CD4-positive, alpha-beta T cell treated with Interleukin-4 for 4 hours (primary cell): ENCODE measurements at regions not wholly inside any gene's neighbourhood (a gene's known extent, or its start where the extent isn't known, plus 50 kb on each side); places are given as distances from the start of the nearest gene placed in this dataset.
A peak's percentile ranks its signal among the peaks of the same experiment; 100 is the strongest.
"Not testable (repeated sequence)": the region's sequence is repeated elsewhere in the genome, so short reads cannot be mapped to it uniquely, and the experiment has no call there.

Experiments
- DNase-seq: peaks from one replicate; pipeline ENCODE4 v3.0.0-alpha.2; 2020

DNA sequence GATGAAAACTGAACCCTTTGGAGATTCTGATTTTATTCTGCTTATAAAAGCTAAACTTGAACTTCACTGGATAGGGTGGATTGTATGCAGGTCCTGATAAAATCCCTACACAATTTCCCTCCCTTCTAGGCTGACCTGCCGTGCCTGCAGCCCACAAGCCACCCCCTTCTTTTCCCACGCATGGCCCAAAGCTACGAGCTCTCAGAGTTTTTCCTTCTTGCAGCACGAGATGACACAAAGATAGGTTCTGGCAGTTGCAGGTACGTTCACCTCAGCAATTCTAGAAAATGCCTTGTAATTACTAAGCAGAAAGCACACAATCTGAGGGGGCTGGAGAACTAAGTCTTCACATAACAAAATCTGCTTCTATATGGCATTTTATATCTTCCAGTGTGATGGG lies 110.6 kb upstream of the ATP8B1 start:
- DNase-seq: no peak

GRCh38 chr18:57910817-57911216 lies 107.7 kb upstream of the ATP8B1 start:
- DNase-seq: no peak

DNA sequence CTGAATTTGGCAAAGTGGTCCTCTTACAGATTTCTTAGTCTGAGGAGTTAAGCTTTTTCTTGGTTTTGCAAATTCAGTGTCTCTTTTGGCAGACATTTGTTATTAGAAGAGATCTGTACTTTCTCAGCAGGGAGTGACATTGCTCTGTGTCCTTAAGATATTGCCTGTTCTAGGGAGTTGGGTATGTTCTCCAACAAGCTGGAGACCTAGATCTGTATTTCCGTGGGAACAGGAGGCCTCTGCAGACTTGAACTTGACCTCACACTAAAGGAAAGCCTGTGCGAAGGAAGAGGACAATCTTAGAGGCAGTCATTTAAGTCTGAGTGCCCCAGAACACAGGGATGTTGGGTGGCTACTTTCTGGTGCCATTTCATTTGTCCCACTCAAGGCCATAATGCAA lies 107.0 kb upstream of the ATP8B1 start:
- no peak for DNase-seq

DNA sequence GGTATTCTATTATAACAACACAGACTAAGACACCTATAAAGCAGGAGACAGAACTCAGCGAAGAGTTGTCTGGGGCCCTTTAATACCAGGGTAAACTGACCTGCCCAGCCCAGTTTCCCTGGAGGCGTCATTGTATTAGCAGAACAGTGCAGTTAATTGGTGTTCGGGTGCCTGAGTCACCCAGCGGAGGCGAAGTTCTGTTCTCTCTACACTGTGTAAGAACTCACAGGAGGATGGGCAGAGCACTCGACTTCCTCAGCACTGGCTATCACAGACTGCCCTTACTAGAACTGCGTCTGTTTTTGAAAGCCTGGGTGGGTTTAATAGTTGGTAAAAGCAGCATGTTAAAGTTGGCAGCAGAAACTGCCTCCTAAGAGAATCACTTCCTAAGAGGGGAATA lies 106.5 kb upstream of the ATP8B1 start:
- DNase-seq: no peak

DNA sequence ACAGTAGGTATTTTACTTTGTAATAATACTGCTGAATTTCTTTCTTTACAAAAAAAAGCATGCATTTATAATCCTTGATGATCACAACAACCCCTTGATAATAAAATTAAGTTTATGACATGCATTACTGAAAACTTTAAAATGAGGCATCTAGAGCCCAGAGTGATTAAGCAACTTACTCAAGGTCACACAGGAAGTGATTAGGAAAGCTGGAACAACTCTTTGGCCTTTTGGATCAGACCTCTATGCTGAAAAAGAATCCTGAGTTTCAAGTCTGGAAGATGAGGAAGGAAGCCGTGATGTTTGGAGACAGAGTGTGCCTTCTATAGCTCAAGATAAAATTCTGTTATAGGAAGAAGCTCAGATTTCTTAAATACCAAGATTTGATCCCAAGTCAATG lies 105.0 kb upstream of the ATP8B1 start:
- DNase-seq: no peak

DNA sequence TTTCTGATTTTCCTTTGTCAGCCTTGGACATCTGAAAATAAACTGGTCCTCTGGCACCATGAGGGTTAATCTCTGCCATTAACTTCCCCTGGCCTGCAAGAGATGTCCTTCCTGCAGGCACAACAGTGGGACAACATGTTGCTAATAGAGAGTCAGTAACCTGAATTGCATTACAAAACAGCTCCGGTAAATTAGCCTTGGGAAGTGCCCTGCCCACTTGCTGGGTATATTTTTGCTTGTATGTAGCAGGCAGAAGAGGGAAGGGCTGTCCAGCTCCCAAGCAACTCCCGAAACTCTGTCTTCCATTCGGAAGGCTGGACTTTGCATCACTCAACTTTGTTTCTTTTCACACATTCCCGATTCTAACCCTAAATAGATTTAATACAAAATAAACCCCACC lies 104.4 kb upstream of the ATP8B1 start:
- DNase-seq: no peak

- DNase-seq: no peak
Measured at GRCh38 chr18:57906852-57907251, 103.7 kb upstream of the ATP8B1 start.

GRCh38 chr18:57904535-57904934 lies 101.4 kb upstream of the ATP8B1 start:
- no peak for DNase-seq

DNA sequence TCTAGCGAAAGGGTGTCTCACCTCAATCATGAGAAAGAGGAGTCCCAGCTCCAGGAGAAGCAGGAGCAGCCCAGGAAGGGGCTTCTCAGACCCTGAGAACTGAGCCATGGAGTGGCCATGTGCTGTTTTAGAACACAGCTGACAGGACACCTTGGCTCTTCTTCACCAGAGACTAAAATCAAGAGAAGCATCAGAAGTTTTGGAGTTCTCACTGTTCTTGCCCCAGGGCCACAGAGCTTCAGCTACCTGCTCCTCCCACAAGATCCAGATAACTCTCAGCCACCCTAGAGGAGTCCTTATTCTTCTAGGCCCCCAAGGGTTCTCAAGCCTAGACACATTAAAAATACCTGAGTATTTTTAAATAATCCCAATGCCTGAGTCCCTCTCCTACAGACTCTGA lies 99.6 kb upstream of the ATP8B1 start:
- no peak for DNase-seq

DNA sequence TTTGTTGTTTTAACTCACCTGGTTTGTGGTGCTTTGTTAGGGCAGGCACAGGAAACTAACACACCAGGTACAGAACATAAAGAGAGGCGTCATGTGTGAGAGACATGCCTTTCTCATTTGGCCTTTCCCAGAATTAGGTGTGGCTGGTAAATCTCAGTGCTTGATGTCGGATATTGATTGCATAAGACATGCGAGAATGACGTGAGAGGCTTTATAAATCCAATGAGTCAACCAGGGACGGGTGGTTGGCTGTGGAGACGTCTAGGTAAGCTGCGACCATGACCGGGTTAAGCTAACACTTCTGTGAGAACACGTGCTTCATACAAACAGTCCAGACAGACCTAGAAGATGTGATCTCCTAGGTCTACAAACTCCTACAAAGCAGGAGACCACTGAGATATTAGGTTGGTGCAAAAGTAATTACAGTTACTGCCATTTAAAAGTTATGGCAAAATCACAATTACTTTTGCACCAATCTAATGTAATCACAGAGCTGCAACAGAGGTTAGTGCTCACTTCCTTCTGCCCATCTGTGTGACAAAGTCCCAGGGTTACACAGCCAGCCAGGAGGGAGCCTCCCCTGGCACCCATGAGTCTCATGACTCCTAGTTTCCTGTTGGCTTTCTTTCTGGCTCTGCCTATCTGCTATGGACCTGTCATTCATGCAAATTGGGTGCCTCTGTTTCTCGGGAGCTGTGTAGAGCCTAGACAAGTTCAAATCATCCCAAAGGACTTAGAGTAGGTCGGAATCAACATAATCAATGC lies 98.9 kb upstream of the ATP8B1 start:
- DNase-seq: no peak

DNA sequence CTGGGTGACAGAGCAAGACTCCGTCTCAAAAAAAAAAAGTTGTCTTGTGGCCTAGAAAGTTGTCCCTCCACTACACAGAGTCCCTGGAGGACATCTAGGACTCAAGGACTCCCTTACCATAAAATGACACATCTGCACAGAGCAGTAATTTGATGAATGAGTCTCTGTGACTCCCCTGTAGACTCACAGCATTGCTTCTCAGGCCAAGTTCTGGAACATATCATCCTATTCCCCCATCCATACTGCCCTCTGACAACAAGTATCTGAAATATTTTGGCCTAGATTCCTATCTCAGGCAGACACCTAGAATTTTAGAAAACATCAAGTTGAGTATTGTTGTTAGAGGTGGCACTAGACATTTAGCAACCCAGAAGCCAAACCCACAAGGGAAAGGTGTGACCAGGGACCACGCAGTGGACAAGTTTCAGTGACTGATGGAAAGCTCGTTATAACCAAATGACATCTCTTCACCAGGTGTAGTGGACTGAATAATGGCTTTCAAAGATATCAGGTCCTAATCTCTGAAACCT lies 97.9 kb upstream of the ATP8B1 start:
- no peak for DNase-seq

DNA sequence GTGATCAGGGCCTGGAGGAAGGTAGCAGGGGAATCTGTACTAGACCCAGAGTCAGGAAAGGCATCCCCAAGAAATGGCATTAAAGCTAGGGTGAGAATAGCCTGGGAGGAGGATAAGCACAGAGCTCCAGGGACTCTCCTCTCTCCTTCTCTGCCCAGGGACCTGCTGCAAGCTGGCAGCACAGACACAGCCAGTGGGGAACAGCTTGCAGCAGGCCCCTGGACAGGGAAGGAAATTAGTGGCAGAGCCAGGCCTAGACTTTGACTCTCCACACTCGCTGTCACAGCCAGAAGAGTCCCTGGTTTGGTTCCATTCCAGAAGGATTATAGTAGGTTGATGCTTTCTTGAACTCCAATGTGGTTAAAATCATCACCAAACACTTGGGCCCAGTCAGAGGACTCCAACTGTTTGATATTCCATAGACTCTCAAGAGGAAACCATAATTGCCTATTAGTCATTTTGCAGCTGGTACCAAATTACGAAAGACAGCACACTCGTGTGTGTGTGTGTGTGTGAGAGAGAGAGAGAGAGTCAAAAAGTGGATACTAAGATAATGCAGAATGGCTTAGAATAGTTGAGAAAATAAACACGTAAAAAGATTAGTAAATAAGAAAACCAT lies 95.5 kb upstream of the ATP8B1 start:
- no peak for DNase-seq

DNA sequence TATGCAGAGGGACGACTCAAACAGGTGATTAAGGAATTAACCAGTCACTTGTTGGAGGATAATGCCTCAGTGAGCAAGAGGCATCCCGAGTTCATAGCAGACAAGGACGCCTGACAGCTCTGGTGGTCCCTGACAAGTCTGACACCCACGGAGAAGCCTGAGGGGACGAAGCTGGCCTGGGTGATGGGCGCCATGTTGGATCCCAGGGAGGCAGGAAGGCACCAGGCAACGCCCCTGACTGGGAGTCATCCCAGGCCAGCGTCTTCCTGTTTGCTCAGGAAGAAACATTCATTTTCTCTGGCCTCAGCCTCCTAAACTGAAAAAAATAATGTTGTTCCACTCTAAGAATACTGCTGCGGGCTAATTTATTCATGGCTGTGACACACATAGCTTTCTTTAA lies 92.1 kb upstream of the ATP8B1 start:
- no peak for DNase-seq

GRCh38 chr18:57891707-57892391 lies 88.7 kb upstream of the ATP8B1 start:
- no peak for DNase-seq

DNA sequence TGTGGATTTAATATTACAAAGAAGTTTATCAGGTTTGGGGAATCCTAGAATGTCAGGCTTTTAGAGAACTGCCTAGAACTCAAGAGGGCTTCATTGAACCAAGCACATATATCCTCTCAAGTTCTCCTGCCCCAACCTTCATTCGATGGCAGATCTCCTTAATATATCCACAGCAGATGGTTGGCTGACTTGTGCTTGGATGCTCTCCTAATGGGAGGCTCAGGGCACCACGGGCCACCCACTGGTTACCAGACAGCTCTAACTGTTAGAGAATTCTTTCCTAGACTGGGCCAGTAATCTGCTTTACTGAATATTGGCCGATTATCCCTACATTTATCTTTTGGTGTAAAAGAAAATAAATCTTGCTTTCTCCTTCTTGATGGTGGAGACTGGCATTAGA lies 87.2 kb upstream of the ATP8B1 start:
- no peak for DNase-seq

- DNase-seq: no peak
Measured at GRCh38 chr18:57889841-57890240, 86.7 kb upstream of the ATP8B1 start.

GRCh38 chr18:57887543-57888383 lies 84.6 kb upstream of the ATP8B1 start:
- DNase-seq: no peak

- DNase-seq: no peak
Measured at GRCh38 chr18:57885931-57886330, 82.8 kb upstream of the ATP8B1 start.

GRCh38 chr18:57882465-57882864 lies 79.3 kb upstream of the ATP8B1 start:
- no peak for DNase-seq

GRCh38 chr18:57881818-57882413 lies 78.8 kb upstream of the ATP8B1 start:
- DNase-seq: peak; percentile 44

- DNase-seq: not testable (repeated sequence)
Measured at GRCh38 chr18:57879924-57880323, 76.8 kb upstream of the ATP8B1 start.

DNA sequence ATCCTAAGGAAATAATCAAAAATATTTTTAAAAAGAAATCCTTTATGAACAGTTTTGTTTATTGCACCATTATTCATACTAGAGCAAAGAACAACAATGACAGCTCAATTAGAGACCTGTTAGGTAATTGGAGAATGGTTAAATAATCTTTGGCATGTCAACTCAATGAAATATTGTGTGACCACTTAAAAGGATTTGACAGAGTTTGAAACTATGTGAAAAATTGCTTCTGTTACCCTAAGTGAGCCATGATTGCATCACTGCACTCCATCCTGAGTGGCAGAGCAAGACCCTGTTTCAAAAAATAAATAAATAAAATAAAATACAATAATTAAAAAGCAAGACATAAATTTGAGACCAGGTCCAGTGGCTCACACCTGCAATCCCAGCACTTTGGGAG lies 66.1 kb upstream of the ATP8B1 start:
- DNase-seq: no peak

DNA sequence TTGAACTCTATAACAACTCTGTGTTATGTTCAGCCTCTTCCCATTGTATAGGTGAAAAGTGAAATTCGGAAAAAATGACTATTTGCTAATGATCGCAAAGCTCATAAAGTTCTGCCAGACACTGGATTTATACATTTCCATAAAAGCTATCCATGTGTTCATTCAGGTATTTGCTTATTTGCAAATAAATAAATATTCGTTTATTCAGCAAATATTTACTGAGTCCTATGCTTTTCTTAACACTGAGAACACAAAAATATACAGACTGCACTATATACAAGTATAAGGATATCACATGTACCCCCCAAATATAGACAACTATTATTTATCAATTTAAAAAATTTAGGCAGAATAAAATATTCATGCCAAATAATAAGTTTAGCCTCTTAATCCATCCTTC lies 63.2 kb upstream of the ATP8B1 start:
- no peak for DNase-seq
